Common myeloid progenitor, CD34-positive (primary cell): ENCODE measurements at regions not wholly inside any gene's neighbourhood (a gene's known extent, or its start where the extent isn't known, plus 50 kb on each side); places are given as distances from the start of the nearest gene placed in this dataset.

Experiments used
- CTCF ChIA-PET: fragments of 350-600 bp; sonication (Branson Sonifier 250); formaldehyde crosslinking; loops from one replicate; lab custom pipeline; 2021; ENCODE audit warnings: antibody characterized with exemption; lab: Charles Lee
- POLR2A ChIA-PET: fragments of 350-600 bp; sonication (Branson Sonifier 250); formaldehyde crosslinking; loops from one replicate; lab custom pipeline; 2021; ENCODE audit warnings: antibody characterized with exemption; lab: Charles Lee
- DNase-seq, 3 donors: peaks; one replicate each; pipeline versions ENCODE4 v3.0.0 to v3.0.0-alpha.2; 2013
- H3K27ac ChIP-seq, 2 experiments: 1 replicate in 1 of 2; 2 replicates in 1 of 2; pipeline ENCODE4 v1.7.0; 2013; ENCODE audit warnings: inconsistent platforms in 2 of 2, low read length in 2 of 2, mild to moderate bottlenecking in 2 of 2, low read depth in 1 of 2, moderate library complexity in 1 of 2; ENCODE audit not compliant: severe bottlenecking in 2 of 2, insufficient read depth in 1 of 2, poor library complexity in 1 of 2
- H3K27me3 ChIP-seq, 5 experiments: replicated peaks in 2 of 5; 1 replicate in 3 of 5; 2 replicates in 2 of 5; pipeline versions ENCODE4 v1.6.1 to v1.7.0; 2013; ENCODE audit warnings: low read length in 4 of 5, mild to moderate bottlenecking in 2 of 5, moderate library complexity in 2 of 5, inconsistent platforms in 1 of 5; ENCODE audit not compliant: insufficient read depth in 5 of 5, control insufficient read depth in 4 of 5
- H3K36me3 ChIP-seq, 4 experiments: 1 replicate in 2 of 4; 2 replicates in 2 of 4; pipeline versions ENCODE4 v1.6.1 to v1.7.0; 2013; ENCODE audit warnings: low read length in 3 of 4, control low read depth in 1 of 4, mild to moderate bottlenecking in 1 of 4; ENCODE audit not compliant: control insufficient read depth in 4 of 4, insufficient read depth in 4 of 4
- H3K4me1 ChIP-seq, 4 experiments: 1 replicate in 3 of 4; 2 replicates in 1 of 4; pipeline versions ENCODE4 v1.6.1 to v1.7.1; 2013; ENCODE audit warnings: low read length in 3 of 4, mild to moderate bottlenecking in 3 of 4, control low read depth in 1 of 4, inconsistent platforms in 1 of 4, moderate library complexity in 1 of 4; ENCODE audit not compliant: control insufficient read depth in 4 of 4, insufficient read depth in 4 of 4; ENCODE audit errors: control extremely low read depth in 1 of 4
- H3K4me3 ChIP-seq, 7 experiments: 1 replicate in 4 of 7; 2 replicates in 3 of 7; pipeline versions ENCODE4 v1.5.1 to v1.7.0; 2013; ENCODE audit warnings: mild to moderate bottlenecking in 7 of 7, low read length in 6 of 7, moderate library complexity in 6 of 7, inconsistent platforms in 2 of 7, low read depth in 2 of 7, control low read depth in 1 of 7; ENCODE audit not compliant: insufficient read depth in 4 of 7, control insufficient read depth in 1 of 7; ENCODE audit errors: extremely low read depth in 1 of 7
- H3K9me3 ChIP-seq, 5 experiments: 1 replicate in 4 of 5; 2 replicates in 1 of 5; pipeline versions ENCODE4 v1.6.1 to v1.7.1; 2013; ENCODE audit warnings: low read length in 4 of 5, mild to moderate bottlenecking in 2 of 5, inconsistent platforms in 1 of 5, low read depth in 1 of 5, moderate library complexity in 1 of 5; ENCODE audit not compliant: control insufficient read depth in 4 of 5, insufficient read depth in 2 of 5; ENCODE audit errors: control extremely low read depth in 1 of 5
- WGBS: methylation state at CpG from one replicate; pipeline ENCODE4 v1.1.5; 2013; ENCODE audit not compliant: insufficient coverage; 5-methylcytosine and 5-hydroxymethylcytosine counted together

GRCh38 chr18:61949946-61950345 lies 57.1 kb upstream of the RNF152 start:
- DNase-seq: no peak
- no peaks in the 10 kb centered on the region for H3K4me1 ChIP-seq
- no peak overlapping the region for H3K27ac ChIP-seq
- no peaks in the 10 kb centered on the region for H3K36me3 ChIP-seq
- H3K9me3 ChIP-seq: peaks cover 0 to 5% (median 0%) of the 10 kb centered on the region in 5 experiments
- POLR2A ChIA-PET: no interaction called here
- H3K4me3 ChIP-seq: no peak overlapping the region
- CTCF ChIA-PET: no interaction called here
- WGBS: 93% methylated on average over 7 of the region's 10 CpGs
- no peaks in the 10 kb centered on the region for H3K27me3 ChIP-seq

- POLR2A ChIA-PET: no interaction called here
- Histone ChIP-seq H3K27ac (no peak overlapping the region), H3K4me1 (no peaks in the 10 kb centered on the region), H3K27me3 (no peaks in the 10 kb centered on the region), H3K36me3 (no peaks in the 10 kb centered on the region), H3K4me3 (no peak overlapping the region), H3K9me3 (no peaks in the 10 kb centered on the region)
- 97% methylated on average over 3 of the region's 6 CpGs for WGBS
- DNase-seq: no peak
- CTCF ChIA-PET: no interaction called here
Observed at GRCh38 chr18:61948846-61949438, 56.1 kb upstream of the RNF152 start.

- CTCF ChIA-PET: no interaction called here
- no peak overlapping the region for H3K27ac ChIP-seq
Observed at GRCh38 chr18:61948281-61948741, 55.5 kb upstream of the RNF152 start.

GRCh38 chr18:61946449-61946848 lies 53.6 kb upstream of the RNF152 start:
- no peaks in the 10 kb centered on the region for H3K36me3 ChIP-seq
- H3K27ac ChIP-seq: no peak overlapping the region
- CTCF ChIA-PET: no interaction called here
- no peaks in the 10 kb centered on the region for H3K27me3 ChIP-seq
- POLR2A ChIA-PET: no interaction called here
- no peaks in the 10 kb centered on the region for H3K9me3 ChIP-seq
- no peak for DNase-seq
- 89% methylated on average over 1 of the region's 3 CpGs for WGBS
- no peaks in the 10 kb centered on the region for H3K4me1 ChIP-seq
- H3K4me3 ChIP-seq: no peak overlapping the region

More at GRCh38 chr18:61948281-61948741, 55.5 kb upstream of the RNF152 start:
- POLR2A ChIA-PET: no interaction called here
- WGBS: 100% methylated on average over 4 of the region's 4 CpGs
- Histone ChIP-seq H3K4me3 (no peak overlapping the region), H3K4me1 (no peaks in the 10 kb centered on the region), H3K9me3 (no peaks in the 10 kb centered on the region), H3K36me3 (no peaks in the 10 kb centered on the region), H3K27me3 (no peaks in the 10 kb centered on the region)
- DNase-seq: no peak

- CTCF ChIA-PET: no interaction called here
- H3K9me3 ChIP-seq: peaks cover 0 to 4% (median 0%) of the 10 kb centered on the region in 5 experiments
- H3K4me3 ChIP-seq: no peak overlapping the region
- no peaks in the 10 kb centered on the region for H3K4me1 ChIP-seq
- POLR2A ChIA-PET: interaction anchor here (0.6 kb wide), 1 partner anchor 761 kb away, joined by 3 read pairs; no protein-coding TSS in a partner anchor
- H3K27ac ChIP-seq: no peak overlapping the region
- no peaks in the 10 kb centered on the region for H3K27me3 ChIP-seq
- H3K36me3 ChIP-seq: no peaks in the 10 kb centered on the region
- DNase-seq: no peak
- 100% methylated on average over 1 of the region's 3 CpGs for WGBS
Observed at GRCh38 chr18:61943175-61943964, 50.6 kb upstream of the RNF152 start.
